HG03175 (cell line): ENCODE measurements at regions not wholly inside any gene's neighbourhood (a gene's known extent, or its start where the extent isn't known, plus 50 kb on each side); places are given as distances from the start of the nearest gene placed in this dataset.

ENCODE experiments used
- ATAC-seq: cut with Tn5 transposase; IDR thresholded peaks from one replicate; pipeline ENCODE4 v1.9.1; 2021; ENCODE audit warnings: mild to moderate bottlenecking, moderate library complexity; ENCODE audit not compliant: unreplicated experiment

GRCh38 chr12:93151079-93151762 lies 222.1 kb upstream of the EEA1 start:
- no peak for ATAC-seq

- ATAC-seq = no peak
Observed at GRCh38 chr12:93152617-93153016, 223.5 kb upstream of the EEA1 start.

- no peak for ATAC-seq
Observed at GRCh38 chr12:93153321-93153720, 224.2 kb upstream of the EEA1 start.

- ATAC-seq = no peak
Observed at GRCh38 chr12:93154096-93154728, 223.5 kb upstream of the NUDT4 start.

- ATAC-seq = no peak
Observed at GRCh38 chr12:93154753-93155480, 222.8 kb upstream of the NUDT4 start.

GRCh38 chr12:93156086-93156716 lies 221.5 kb upstream of the NUDT4 start:
- ATAC-seq = no peak

- ATAC-seq = no peak
Observed at GRCh38 chr12:93157279-93157678, 220.4 kb upstream of the NUDT4 start.

GRCh38 chr12:93158065-93158843 lies 219.5 kb upstream of the NUDT4 start:
- ATAC-seq = no peak

- ATAC-seq = no peak
Observed at GRCh38 chr12:93163260-93164036, 214.3 kb upstream of the NUDT4 start.

- ATAC-seq = no peak
Observed at GRCh38 chr12:93164103-93164880, 213.4 kb upstream of the NUDT4 start.

GRCh38 chr12:93165384-93165932 lies 212.3 kb upstream of the NUDT4 start:
- ATAC-seq = no peak

GRCh38 chr12:93166541-93167307 lies 211.0 kb upstream of the NUDT4 start:
- peak; percentile 83 for ATAC-seq

- ATAC-seq = peak; percentile 16
Observed at GRCh38 chr12:93167331-93167730, 210.4 kb upstream of the NUDT4 start.

- ATAC-seq = peak; percentile 49
Observed at GRCh38 chr12:93167841-93168492, 209.8 kb upstream of the NUDT4 start.

- no peak for ATAC-seq
Observed at GRCh38 chr12:93168751-93169150, 209.0 kb upstream of the NUDT4 start.

GRCh38 chr12:93169536-93169935 lies 208.2 kb upstream of the NUDT4 start:
- ATAC-seq = no peak

- no peak for ATAC-seq
Observed at GRCh38 chr12:93170928-93171327, 206.8 kb upstream of the NUDT4 start.
